ENCODE measurements at regions not wholly inside any gene's neighbourhood (a gene's known extent, or its start where the extent isn't known, plus 50 kb on each side); places are given as distances from the start of the nearest gene placed in this dataset.

- Mint-ChIP-seq H3K36me3 (ENCODE audit: low read depth) (no peaks in the 10 kb centered on the region), H3K27me3 (ENCODE audit: low read depth, poor library complexity) (peaks cover 8% of the 10 kb centered on the region), H3K27ac (no peak overlapping the region), H3K4me3 (no peak overlapping the region), H3K4me1 (no peaks in the 10 kb centered on the region), H3K9me3 (no peaks in the 10 kb centered on the region)
- TF ChIP-seq CTCF (IDR thresholded peaks at IDR 0.05): no peak
- no peak for DNase-seq
These were observed 83.5 kb upstream of the FSHB start for GRCh38 chr11:30147293-30147692.

DNA sequence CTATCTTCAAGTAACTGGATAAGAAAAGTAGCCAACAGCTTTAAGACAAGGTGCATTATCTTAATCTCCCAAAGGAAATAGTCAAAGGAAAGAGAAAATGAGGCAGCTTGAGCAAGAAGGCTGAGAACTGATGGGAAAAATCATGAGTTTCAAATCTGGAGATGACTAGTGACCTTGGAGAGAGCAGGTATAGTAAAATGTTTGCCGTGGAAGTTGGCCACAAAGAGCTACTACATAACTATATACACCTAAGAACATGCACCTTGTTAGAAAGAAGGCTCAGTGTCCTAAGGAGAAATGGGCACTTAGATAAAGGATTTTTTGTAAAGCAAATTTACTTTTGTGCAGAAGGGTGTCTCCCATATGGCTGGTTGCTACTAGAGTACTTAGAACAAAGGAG is 80.8 kb upstream of the FSHB start:
- DNase-seq: no peak
- TF ChIP-seq CTCF (IDR thresholded peaks at IDR 0.05): no peak
- no peaks in the 10 kb centered on the region for H3K4me1 Mint-ChIP-seq
- H3K36me3 Mint-ChIP-seq (ENCODE audit: low read depth): no peaks in the 10 kb centered on the region
- H3K9me3 Mint-ChIP-seq: no peaks in the 10 kb centered on the region
- H3K4me3 Mint-ChIP-seq: no peak overlapping the region
- H3K27ac Mint-ChIP-seq: no peak overlapping the region
- peaks cover 9% of the 10 kb centered on the region for H3K27me3 Mint-ChIP-seq (ENCODE audit: low read depth, poor library complexity)

GRCh38 chr11:30150425-30150824 is 80.4 kb upstream of the FSHB start:
- no peak overlapping the region for H3K4me3 Mint-ChIP-seq
- no peaks in the 10 kb centered on the region for H3K9me3 Mint-ChIP-seq
- H3K36me3 Mint-ChIP-seq (ENCODE audit: low read depth): no peaks in the 10 kb centered on the region
- peaks cover 12% of the 10 kb centered on the region for H3K27me3 Mint-ChIP-seq (ENCODE audit: low read depth, poor library complexity)
- H3K4me1 Mint-ChIP-seq: no peaks in the 10 kb centered on the region
- no peak for TF ChIP-seq CTCF (IDR thresholded peaks at IDR 0.05)
- no peak overlapping the region for H3K27ac Mint-ChIP-seq
- no peak for DNase-seq

DNA sequence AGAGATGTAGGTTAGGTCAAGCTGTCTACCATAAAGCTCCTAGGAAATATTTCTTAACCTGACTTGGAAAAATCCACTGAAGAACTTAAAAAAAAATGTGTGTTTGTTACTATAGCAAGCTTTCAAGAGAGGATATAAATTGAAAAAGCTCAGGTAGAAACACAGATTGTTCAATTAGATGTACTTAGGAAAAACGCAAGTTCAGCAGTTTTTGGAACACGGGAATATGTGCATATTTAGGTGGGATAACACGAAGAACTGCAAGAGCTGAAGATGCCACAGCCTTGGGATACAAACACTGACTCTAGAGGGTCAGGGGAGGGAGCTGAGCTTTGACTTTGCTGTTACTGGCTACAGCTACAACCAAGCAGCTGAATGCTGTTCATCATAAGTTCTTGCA is 77.8 kb upstream of the FSHB start:
- TF ChIP-seq CTCF (IDR thresholded peaks at IDR 0.05): no peak
- no peaks in the 10 kb centered on the region for H3K36me3 Mint-ChIP-seq (ENCODE audit: low read depth)
- no peaks in the 10 kb centered on the region for H3K4me1 Mint-ChIP-seq
- H3K27ac Mint-ChIP-seq: no peak overlapping the region
- H3K4me3 Mint-ChIP-seq: no peak overlapping the region
- peaks cover 8% of the 10 kb centered on the region for H3K27me3 Mint-ChIP-seq (ENCODE audit: low read depth, poor library complexity)
- H3K9me3 Mint-ChIP-seq: no peaks in the 10 kb centered on the region
- no peak for DNase-seq

- no peak overlapping the region for H3K27ac Mint-ChIP-seq
- H3K4me3 Mint-ChIP-seq: no peak overlapping the region
- no peaks in the 10 kb centered on the region for H3K4me1 Mint-ChIP-seq
- H3K9me3 Mint-ChIP-seq: no peaks in the 10 kb centered on the region
- DNase-seq: no peak
- H3K27me3 Mint-ChIP-seq (ENCODE audit: low read depth, poor library complexity): peaks cover 21% of the 10 kb centered on the region
- no peaks in the 10 kb centered on the region for H3K36me3 Mint-ChIP-seq (ENCODE audit: low read depth)
- TF ChIP-seq CTCF (IDR thresholded peaks at IDR 0.05): no peak
These were observed 75.4 kb upstream of the FSHB start for GRCh38 chr11:30155428-30155827.

DNA sequence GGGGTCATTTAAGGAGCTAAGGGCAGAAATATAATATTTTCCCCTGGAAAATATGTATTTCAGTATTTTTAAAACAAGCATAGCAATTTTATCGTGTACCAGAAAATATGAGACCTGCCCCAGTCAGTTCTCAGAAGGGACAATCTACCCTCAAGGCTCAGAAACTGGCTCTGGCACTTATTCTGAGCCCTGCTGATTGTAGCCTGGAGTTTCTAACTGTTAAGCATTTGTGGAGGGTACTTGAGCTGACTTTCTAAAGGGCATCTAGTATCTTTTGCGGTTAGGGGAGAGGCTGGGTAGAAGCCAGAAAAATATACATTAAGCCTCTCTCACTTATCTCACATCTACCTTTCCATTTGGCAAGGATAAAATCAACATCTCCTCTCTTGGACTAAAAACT is 71.3 kb upstream of the FSHB start:
- Mint-ChIP-seq H3K4me3 (no peak overlapping the region), H3K27ac (peak overlapping the region; percentile 58), H3K27me3 (ENCODE audit: low read depth, poor library complexity) (peaks cover 28% of the 10 kb centered on the region), H3K4me1 (no peaks in the 10 kb centered on the region), H3K36me3 (ENCODE audit: low read depth) (no peaks in the 10 kb centered on the region), H3K9me3 (peaks cover 13% of the 10 kb centered on the region)
- no peak for TF ChIP-seq CTCF (IDR thresholded peaks at IDR 0.05)
- no peak for DNase-seq
